SK-N-SH (cell line): ENCODE measurements at regions not wholly inside any gene's neighbourhood (a gene's known extent, or its start where the extent isn't known, plus 50 kb on each side); places are given as distances from the start of the nearest gene placed in this dataset.

ENCODE experiments used
- CTCF ChIA-PET: fragments of 300-600, 350-600 bp; formaldehyde crosslinking; extraction: SDS; loops from one replicate; lab custom pipeline; 2021; lab: Yijun Ruan, JAX
- POLR2A ChIA-PET: fragments of 350-600 bp; sonication (Branson Sonifier 250); formaldehyde crosslinking; extraction: SDS; loops from one replicate; lab custom pipeline; 2020; ENCODE audit warnings: antibody characterized with exemption, inconsistent platforms; lab: Yijun Ruan, JAX
- DNase-seq: peaks from one replicate; pipeline ENCODE4 v3.0.0; 2012
- H2AFZ ChIP-seq: fragments of 200-600 bp; sonication (generic); 2 replicates; pipeline ENCODE4 v1.8.1; 2016; ENCODE audit warnings: antibody characterized with exemption, mild to moderate bottlenecking, low read depth
- H3F3A ChIP-seq: fragments of 200-600 bp; sonication (generic); replicated peaks from 2 replicates; pipeline ENCODE3; 2016; ENCODE audit warnings: antibody characterized with exemption, mild to moderate bottlenecking; ENCODE audit not compliant: insufficient read depth
- H3K27ac ChIP-seq, 2 experiments: fragments of 200-500 bp in 1 of 2; fragments of 200-600 bp in 1 of 2; sonication (Bioruptor generic) in 1 of 2; sonication (generic), shearing (Covaris generic) in 1 of 2; 2 replicates each; pipeline versions ENCODE4 v1.5.1 to v1.6.1; 2014 to 2016; ENCODE audit warnings: low read depth in 2 of 2, inconsistent platforms in 1 of 2, low read length in 1 of 2, mild to moderate bottlenecking in 1 of 2, mixed read lengths in 1 of 2
- H3K27me3 ChIP-seq: fragments of 200-600 bp; sonication (generic), shearing (Covaris generic); 2 replicates; pipeline ENCODE4 v1.6.1; 2016; ENCODE audit warnings: mixed run types; ENCODE audit not compliant: insufficient read depth
- H3K36me3 ChIP-seq, 2 experiments: fragments of 200-500 bp in 1 of 2; fragments of 200-600 bp in 1 of 2; sonication (Bioruptor generic) in 1 of 2; sonication (generic) in 1 of 2; replicated peaks in 1 of 2; 2 replicates each; pipeline versions ENCODE3 to v1.5.1; 2014 to 2016; ENCODE audit warnings: low read length in 1 of 2, mild to moderate bottlenecking in 1 of 2; ENCODE audit not compliant: insufficient read depth in 2 of 2, control insufficient read depth in 1 of 2
- H3K4me1 ChIP-seq, 2 experiments: fragments of 200-500 bp in 1 of 2; fragments of 200-600 bp in 1 of 2; sonication (Bioruptor generic) in 1 of 2; sonication (generic), shearing (Covaris generic) in 1 of 2; 2 replicates each; pipeline versions ENCODE4 v1.5.1 to v1.6.1; 2014 to 2016; ENCODE audit warnings: low read depth in 1 of 2, low read length in 1 of 2, mixed run types in 1 of 2; ENCODE audit not compliant: insufficient read depth in 2 of 2, control insufficient read depth in 1 of 2
- H3K4me2 ChIP-seq: fragments of 200-600 bp; sonication (generic), shearing (Covaris generic); 2 replicates; pipeline ENCODE4 v1.6.1; 2017; ENCODE audit warnings: mixed run types
- H3K4me3 ChIP-seq, 2 experiments: fragments of 200-500 bp in 1 of 2; fragments of 200-600 bp in 1 of 2; sonication (Bioruptor generic) in 1 of 2; sonication (generic), shearing (Covaris generic) in 1 of 2; 2 replicates each; pipeline versions ENCODE4 v1.5.1 to v1.8.1; 2014 to 2016; ENCODE audit warnings: low read depth in 2 of 2, inconsistent platforms in 1 of 2, low read length in 1 of 2, mild to moderate bottlenecking in 1 of 2, mixed read lengths in 1 of 2, moderate library complexity in 1 of 2
- H3K79me2 ChIP-seq: fragments of 200-600 bp; sonication (generic); 2 replicates; pipeline ENCODE4 v1.8.1; 2017; ENCODE audit warnings: mild to moderate bottlenecking; ENCODE audit not compliant: insufficient read depth
- H3K9ac ChIP-seq: fragments of 200-600 bp; sonication (generic); 2 replicates; pipeline ENCODE4 v1.6.1; 2017; ENCODE audit warnings: mixed run types
- H3K9me2 ChIP-seq: fragments of 200-600 bp; sonication (generic); 2 replicates; pipeline ENCODE4 v1.6.1; 2017; ENCODE audit warnings: mixed run types
- H3K9me3 ChIP-seq: fragments of 200-600 bp; sonication (generic); 2 replicates; pipeline ENCODE4 v1.6.1; 2017; ENCODE audit warnings: mixed run types, mild to moderate bottlenecking, moderate library complexity
- H4K20me1 ChIP-seq: fragments of 200-600 bp; sonication (generic); 2 replicates; pipeline ENCODE4 v1.6.1; 2017; ENCODE audit warnings: mild to moderate bottlenecking, mixed run types; ENCODE audit not compliant: insufficient read depth
- CHD2 ChIP-seq: fragments of 150-350 bp; IDR thresholded peaks from 2 replicates; pipeline ENCODE4 v1.6.1; 2018; ENCODE audit warnings: low read length; ENCODE audit not compliant: partially characterized antibody
- ELF1 ChIP-seq: IDR thresholded peaks from 2 replicates; pipeline ENCODE4 v1.4.0; 2012
- EP300 ChIP-seq, 2 experiments: IDR thresholded peaks; 2 replicates each; pipeline versions ENCODE4 v1.4.0 to v1.6.1; 2012; ENCODE audit warnings: borderline replicate concordance in 1 of 2, low read depth in 1 of 2, low read length in 1 of 2
- EZH2phosphoT487 ChIP-seq: fragments of 200-600 bp; sonication (generic); IDR thresholded peaks from 2 replicates; pipeline ENCODE4 v1.6.1; 2017; ENCODE audit warnings: low read depth, mixed run types, mild to moderate bottlenecking, antibody characterized with exemption, moderate library complexity, borderline replicate concordance
- FOXJ3 ChIP-seq: sonication (generic); formaldehyde crosslinking; IDR thresholded peaks from 2 replicates; pipeline ENCODE4 v1.5.1; 2020; ENCODE audit warnings: mild to moderate bottlenecking, missing genetic modification reagents
- FOXM1 ChIP-seq: IDR thresholded peaks from 2 replicates; pipeline ENCODE4 v1.4.0; 2012; ENCODE audit warnings: low read depth, mild to moderate bottlenecking
- JUND ChIP-seq: IDR thresholded peaks from 2 replicates; pipeline ENCODE4 v1.4.0; 2012
- MEF2A ChIP-seq: IDR thresholded peaks from 2 replicates; pipeline ENCODE4 v1.4.0; 2012; ENCODE audit warnings: low read depth, borderline replicate concordance
- RAD21 ChIP-seq: IDR thresholded peaks from 2 replicates; pipeline ENCODE4 v1.6.1; 2012; ENCODE audit warnings: mild to moderate bottlenecking, low read length
- RCOR1 ChIP-seq: fragments of 150-350 bp; IDR thresholded peaks from 2 replicates; pipeline ENCODE4 v1.6.1; 2017; ENCODE audit warnings: antibody characterized with exemption, low read length
- RFX5 ChIP-seq: IDR thresholded peaks from 2 replicates; pipeline ENCODE4 v1.6.1; 2012; ENCODE audit warnings: mild to moderate bottlenecking, improper control_type of control experiment, low read length
- SIN3A ChIP-seq: IDR thresholded peaks from 2 replicates; pipeline ENCODE4 v1.6.1; 2012; ENCODE audit warnings: low read depth, mild to moderate bottlenecking, low read length, moderate library complexity, borderline replicate concordance
- SMC3 ChIP-seq: IDR thresholded peaks from 2 replicates; pipeline ENCODE4 v1.6.1; 2012; ENCODE audit warnings: low read depth, low read length, improper control_type of control experiment
- TAF1 ChIP-seq: IDR thresholded peaks from 2 replicates; pipeline ENCODE4 v1.6.1; 2012; ENCODE audit warnings: low read depth, mild to moderate bottlenecking, low read length, moderate library complexity, borderline replicate concordance
- TCF12 ChIP-seq: IDR thresholded peaks from 2 replicates; pipeline ENCODE4 v1.4.0; 2012
- WGBS: methylation state at CpG from one replicate; pipeline ENCODE4 v1.1.6; 2017; ENCODE audit warnings: low lambda C conversion rate; 5-methylcytosine and 5-hydroxymethylcytosine counted together
- TF ChIP-seq, protein P1 (sequence below): fragments of 200-600 bp; sonication (generic); IDR thresholded peaks from 2 replicates; pipeline ENCODE4 v1.6.1; 2017; ENCODE audit warnings: antibody characterized with exemption, mild to moderate bottlenecking, moderate library complexity
- TF ChIP-seq, protein P2 (sequence below): IDR thresholded peaks from 2 replicates; pipeline ENCODE4 v1.6.1; 2012; ENCODE audit warnings: mild to moderate bottlenecking, low read depth, low read length, moderate library complexity
- TF ChIP-seq, protein P3 (sequence below): IDR thresholded peaks from 2 replicates; pipeline ENCODE4 v1.4.0; 2012; ENCODE audit warnings: low read depth, borderline replicate concordance

DNA sequence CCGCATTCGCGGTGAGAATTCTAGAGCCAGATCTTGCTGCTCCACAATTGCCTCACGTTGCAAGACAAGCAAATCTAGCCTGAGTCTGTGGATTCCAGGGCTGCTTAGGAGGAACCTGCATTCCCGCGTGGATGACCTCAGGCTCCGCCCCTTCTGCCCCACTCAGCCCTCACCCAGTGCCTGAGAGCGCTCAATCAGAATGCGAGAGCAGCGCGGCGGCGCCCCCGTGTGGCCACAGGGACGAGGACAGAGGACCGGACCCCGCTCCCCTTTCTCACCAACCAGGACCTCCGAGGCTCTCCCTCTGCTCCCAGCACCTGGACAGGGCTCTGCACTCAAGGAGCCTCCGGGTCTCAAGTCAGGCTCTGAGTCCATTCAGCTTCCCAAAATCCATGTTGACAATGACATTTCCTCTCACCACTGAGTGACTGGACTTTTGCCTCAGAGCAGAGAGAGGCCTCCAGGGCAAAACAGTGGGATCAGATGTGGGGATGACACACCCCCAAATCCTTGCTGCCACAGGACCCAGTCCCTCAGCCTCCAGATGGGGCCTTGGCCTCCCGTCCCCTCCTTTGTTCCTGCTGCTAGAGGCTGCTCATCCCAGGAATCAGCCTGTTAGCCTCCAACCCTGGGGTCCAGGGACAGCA is 52.0 kb downstream of the RPP21 start:
- TF ChIP-seq RAD21: peak; percentile 79
- TF ChIP-seq SMC3: peak; percentile 88
- peak; percentile 16 for TF ChIP-seq CHD2
- TF ChIP-seq FOXM1: no peak
- TF ChIP-seq, protein P1, sequence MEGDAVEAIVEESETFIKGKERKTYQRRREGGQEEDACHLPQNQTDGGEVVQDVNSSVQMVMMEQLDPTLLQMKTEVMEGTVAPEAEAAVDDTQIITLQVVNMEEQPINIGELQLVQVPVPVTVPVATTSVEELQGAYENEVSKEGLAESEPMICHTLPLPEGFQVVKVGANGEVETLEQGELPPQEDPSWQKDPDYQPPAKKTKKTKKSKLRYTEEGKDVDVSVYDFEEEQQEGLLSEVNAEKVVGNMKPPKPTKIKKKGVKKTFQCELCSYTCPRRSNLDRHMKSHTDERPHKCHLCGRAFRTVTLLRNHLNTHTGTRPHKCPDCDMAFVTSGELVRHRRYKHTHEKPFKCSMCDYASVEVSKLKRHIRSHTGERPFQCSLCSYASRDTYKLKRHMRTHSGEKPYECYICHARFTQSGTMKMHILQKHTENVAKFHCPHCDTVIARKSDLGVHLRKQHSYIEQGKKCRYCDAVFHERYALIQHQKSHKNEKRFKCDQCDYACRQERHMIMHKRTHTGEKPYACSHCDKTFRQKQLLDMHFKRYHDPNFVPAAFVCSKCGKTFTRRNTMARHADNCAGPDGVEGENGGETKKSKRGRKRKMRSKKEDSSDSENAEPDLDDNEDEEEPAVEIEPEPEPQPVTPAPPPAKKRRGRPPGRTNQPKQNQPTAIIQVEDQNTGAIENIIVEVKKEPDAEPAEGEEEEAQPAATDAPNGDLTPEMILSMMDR: peak; percentile 88
- TF ChIP-seq, protein P2, sequence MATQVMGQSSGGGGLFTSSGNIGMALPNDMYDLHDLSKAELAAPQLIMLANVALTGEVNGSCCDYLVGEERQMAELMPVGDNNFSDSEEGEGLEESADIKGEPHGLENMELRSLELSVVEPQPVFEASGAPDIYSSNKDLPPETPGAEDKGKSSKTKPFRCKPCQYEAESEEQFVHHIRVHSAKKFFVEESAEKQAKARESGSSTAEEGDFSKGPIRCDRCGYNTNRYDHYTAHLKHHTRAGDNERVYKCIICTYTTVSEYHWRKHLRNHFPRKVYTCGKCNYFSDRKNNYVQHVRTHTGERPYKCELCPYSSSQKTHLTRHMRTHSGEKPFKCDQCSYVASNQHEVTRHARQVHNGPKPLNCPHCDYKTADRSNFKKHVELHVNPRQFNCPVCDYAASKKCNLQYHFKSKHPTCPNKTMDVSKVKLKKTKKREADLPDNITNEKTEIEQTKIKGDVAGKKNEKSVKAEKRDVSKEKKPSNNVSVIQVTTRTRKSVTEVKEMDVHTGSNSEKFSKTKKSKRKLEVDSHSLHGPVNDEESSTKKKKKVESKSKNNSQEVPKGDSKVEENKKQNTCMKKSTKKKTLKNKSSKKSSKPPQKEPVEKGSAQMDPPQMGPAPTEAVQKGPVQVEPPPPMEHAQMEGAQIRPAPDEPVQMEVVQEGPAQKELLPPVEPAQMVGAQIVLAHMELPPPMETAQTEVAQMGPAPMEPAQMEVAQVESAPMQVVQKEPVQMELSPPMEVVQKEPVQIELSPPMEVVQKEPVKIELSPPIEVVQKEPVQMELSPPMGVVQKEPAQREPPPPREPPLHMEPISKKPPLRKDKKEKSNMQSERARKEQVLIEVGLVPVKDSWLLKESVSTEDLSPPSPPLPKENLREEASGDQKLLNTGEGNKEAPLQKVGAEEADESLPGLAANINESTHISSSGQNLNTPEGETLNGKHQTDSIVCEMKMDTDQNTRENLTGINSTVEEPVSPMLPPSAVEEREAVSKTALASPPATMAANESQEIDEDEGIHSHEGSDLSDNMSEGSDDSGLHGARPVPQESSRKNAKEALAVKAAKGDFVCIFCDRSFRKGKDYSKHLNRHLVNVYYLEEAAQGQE: peak; percentile 62; the same call in 1 of the 2 replicates
- peak; percentile 86 for DNase-seq
- ChIA-PET CTCF (interaction anchor here (0.6 to 2.8 kb wide), 33 partner anchors 8 to 455 kb away, joined by 3 to 35 read pairs (median 4); no protein-coding TSS in a partner anchor), POLR2A (no interaction called here)
- H3K9me3 ChIP-seq: no peaks in the 10 kb centered on the region
- no peaks in the 10 kb centered on the region; a peak in 1 of 4 replicates for H3K4me1 ChIP-seq
- no peak overlapping the region for H3K4me2 ChIP-seq
- H2AFZ ChIP-seq: no peak overlapping the region
- WGBS: 8% methylated on average over 20 of the region's 20 CpGs
- no peaks in the 10 kb centered on the region for H3K79me2 ChIP-seq
- peaks cover 50% of the 10 kb centered on the region for H3K27me3 ChIP-seq
- H3K36me3 ChIP-seq: no peaks in the 10 kb centered on the region
- H4K20me1 ChIP-seq: no peaks in the 10 kb centered on the region
- no peak overlapping the region for H3K27ac ChIP-seq
- no peaks in the 10 kb centered on the region for H3K9me2 ChIP-seq
- H3K4me3 ChIP-seq: peak overlapping the region in 1 of 2 experiments; percentile 49; a peak in 1 of 4 replicates
- no peak overlapping the region for H3K9ac ChIP-seq
- H3F3A ChIP-seq: no peaks in the 10 kb centered on the region

DNA sequence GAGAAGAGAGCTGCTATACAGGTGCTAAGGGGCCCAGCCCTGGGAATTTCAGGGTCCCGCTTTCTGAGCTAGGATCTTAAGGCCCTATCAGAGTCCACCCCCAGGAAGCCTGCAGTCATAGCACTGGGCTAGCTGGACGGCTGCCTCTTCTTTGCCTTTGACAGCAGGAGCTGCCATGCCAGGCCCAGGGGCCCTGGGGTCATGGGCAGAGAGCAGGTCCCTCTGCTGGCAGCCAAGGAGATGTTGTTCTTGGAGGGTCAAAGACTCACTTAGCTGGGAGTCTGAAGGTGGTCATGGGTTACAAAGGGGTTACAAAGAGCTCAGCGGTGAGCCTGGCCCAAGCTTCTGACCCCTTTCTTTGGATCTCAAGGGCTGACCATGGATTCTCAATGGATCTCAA is 52.7 kb downstream of the RPP21 start:
- no peaks in the 10 kb centered on the region for H3K79me2 ChIP-seq
- no peak overlapping the region for H3K27ac ChIP-seq
- no peak overlapping the region for H3K4me3 ChIP-seq
- no peaks in the 10 kb centered on the region; a peak in 1 of 4 replicates for H3K4me1 ChIP-seq
- H3K9ac ChIP-seq: no peak overlapping the region
- no peaks in the 10 kb centered on the region for H3K36me3 ChIP-seq
- ChIA-PET POLR2A (no interaction called here), CTCF (interaction anchor here (0.7 to 2.8 kb wide), 25 partner anchors 9 to 294 kb away, joined by 3 to 35 read pairs (median 5); no protein-coding TSS in a partner anchor)
- no peak overlapping the region for H2AFZ ChIP-seq
- WGBS: 0% methylated on average over 2 of the region's 3 CpGs
- H3F3A ChIP-seq: no peaks in the 10 kb centered on the region
- H3K9me3 ChIP-seq: no peaks in the 10 kb centered on the region
- DNase-seq: no peak
- H3K27me3 ChIP-seq: peaks cover 43% of the 10 kb centered on the region
- H3K9me2 ChIP-seq: no peaks in the 10 kb centered on the region
- TF ChIP-seq SIN3A: no peak
- TF ChIP-seq RCOR1: no peak
- no peak for TF ChIP-seq FOXJ3 (CRISPR knock-in tag)
- TF ChIP-seq MEF2A: no peak
- TF ChIP-seq TCF12: no peak
- TF ChIP-seq TAF1: no peak
- TF ChIP-seq EP300 (IDR thresholded peaks at IDR 0.05; ENCODE audit: borderline replicate concordance in 1 of 2, low read depth in 1 of 2, low read length in 1 of 2): no peak
- no peak for TF ChIP-seq JUND
- TF ChIP-seq SMC3: no peak
- TF ChIP-seq EZH2phosphoT487: no peak
- TF ChIP-seq RFX5: no peak
- TF ChIP-seq, protein P1: no peak
- TF ChIP-seq ELF1: no peak
- TF ChIP-seq, protein P3, sequence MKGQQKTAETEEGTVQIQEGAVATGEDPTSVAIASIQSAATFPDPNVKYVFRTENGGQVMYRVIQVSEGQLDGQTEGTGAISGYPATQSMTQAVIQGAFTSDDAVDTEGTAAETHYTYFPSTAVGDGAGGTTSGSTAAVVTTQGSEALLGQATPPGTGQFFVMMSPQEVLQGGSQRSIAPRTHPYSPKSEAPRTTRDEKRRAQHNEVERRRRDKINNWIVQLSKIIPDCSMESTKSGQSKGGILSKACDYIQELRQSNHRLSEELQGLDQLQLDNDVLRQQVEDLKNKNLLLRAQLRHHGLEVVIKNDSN: no peak
- H3K4me2 ChIP-seq: no peak overlapping the region
- no peaks in the 10 kb centered on the region for H4K20me1 ChIP-seq
